HepG2 (cell line): ENCODE measurements at regions not wholly inside any gene's neighbourhood (a gene's known extent, or its start where the extent isn't known, plus 50 kb on each side); places are given as distances from the start of the nearest gene placed in this dataset.
"Not testable (repeated sequence)": the region's sequence is repeated elsewhere in the genome, so short reads cannot be mapped to it uniquely, and the experiment has no call there.

Source experiments
- ATAC-seq: fragments of 200-7000 bp; cut with Tn5 transposase; 3 replicates; pipeline ENCODE4 v1.9.1; 2020; ENCODE audit warnings: mild to moderate bottlenecking, moderate library complexity
- BruUV-seq: library from RNA; stranded (reverse); fragments of 400-500 nt; replicated peaks from 2 replicates; lab custom pipeline; 2021; lab: Mats Ljungman, UMichigan
- CTCF ChIA-PET: fragments of 300-600 bp; formaldehyde crosslinking; extraction: SDS; loops from one replicate; lab custom pipeline; 2021; ENCODE audit warnings: low total read pairs, inconsistent platforms, low intra/inter-chr PET ratio; lab: Yijun Ruan, JAX
- POLR2A ChIA-PET: fragments of 350-600 bp; sonication (Branson Sonifier 250); formaldehyde crosslinking; loops from one replicate; lab custom pipeline; 2020; ENCODE audit warnings: antibody characterized with exemption, inconsistent platforms; lab: Yijun Ruan, JAX
- DNase-seq: peaks from one replicate; pipeline ENCODE4 v3.0.0-alpha.2; 2015; ENCODE audit warnings: low spot score
- FAIRE-seq: peaks from 3 replicates; lab custom pipeline; 2011; peaks lifted over from hg19 to GRCh38; lab: Jason Lieb, UNC
- H2AFZ ChIP-seq: one replicate; pipeline ENCODE4 v1.6.1; 2011; ENCODE audit warnings: low read length, inconsistent platforms
- H3K27ac ChIP-seq: fragments of 300-600 bp; 3 replicates; pipeline ENCODE4 v1.8.0; 2011; ENCODE audit warnings: mixed run types, mild to moderate bottlenecking, mixed read lengths, low read length, inconsistent platforms; ENCODE audit not compliant: insufficient read depth; ENCODE audit errors: extremely low read length
- H3K27me3 ChIP-seq, 2 experiments: fragments of 200-600 bp in 1 of 2; 2 replicates in 1 of 2; 3 replicates in 1 of 2; pipeline versions ENCODE4 v1.6.0 to v1.8.0; 2011; ENCODE audit warnings: low read length in 2 of 2, mild to moderate bottlenecking in 2 of 2, moderate library complexity in 2 of 2, inconsistent platforms in 1 of 2; ENCODE audit not compliant: insufficient read depth in 2 of 2, control insufficient read depth in 1 of 2
- H3K36me3 ChIP-seq, 2 experiments: fragments of 200-600 bp in 1 of 2; replicated peaks in 1 of 2; 2 replicates in 1 of 2; 3 replicates in 1 of 2; pipeline versions ENCODE4 v1.5.1 to v1.8.0; 2011; ENCODE audit warnings: low read length in 2 of 2, inconsistent platforms in 1 of 2; ENCODE audit not compliant: insufficient read depth in 2 of 2, control insufficient read depth in 1 of 2
- H3K4me1 ChIP-seq: 2 replicates; pipeline ENCODE4 v1.5.1; 2012; ENCODE audit warnings: low read length, inconsistent platforms; ENCODE audit not compliant: insufficient read depth
- H3K4me2 ChIP-seq: 2 replicates; pipeline ENCODE4 v1.6.0; 2011; ENCODE audit warnings: low read depth, low read length, inconsistent platforms
- H3K4me3 ChIP-seq, 3 experiments: fragments of 200-600 bp in 1 of 3; sonication (generic), shearing (Covaris generic) in 1 of 3; replicated peaks in 1 of 3; 2 replicates each; pipeline ENCODE4 v1.5.1; 2011 to 2016; ENCODE audit warnings: low read length in 3 of 3, inconsistent platforms in 2 of 3, low read depth in 2 of 3, mild to moderate bottlenecking in 2 of 3, control low read depth in 1 of 3, mixed read lengths in 1 of 3; ENCODE audit not compliant: insufficient read depth in 1 of 3
- H3K79me2 ChIP-seq: one replicate; pipeline ENCODE4 v1.6.1; 2011; ENCODE audit warnings: low read length, inconsistent platforms; ENCODE audit not compliant: insufficient read depth
- H3K9ac ChIP-seq: 2 replicates; pipeline ENCODE4 v1.6.0; 2011; ENCODE audit warnings: mild to moderate bottlenecking, low read depth, low read length, inconsistent platforms; ENCODE audit not compliant: insufficient read depth
- H3K9me3 ChIP-seq: 2 replicates; pipeline ENCODE4 v1.5.1; 2012; ENCODE audit warnings: mild to moderate bottlenecking, low read length
- H4K20me1 ChIP-seq: 2 replicates; pipeline ENCODE4 v1.6.0; 2011; ENCODE audit warnings: inconsistent platforms, mild to moderate bottlenecking, low read length, moderate library complexity; ENCODE audit not compliant: insufficient read depth
- ARNT ChIP-seq: fragments of 450-650 bp; IDR thresholded peaks from 2 replicates; pipeline ENCODE4 v1.6.1; 2017
- DR1 ChIP-seq: sonication (generic); formaldehyde crosslinking; IDR thresholded peaks from 2 replicates; pipeline ENCODE4 v1.8.0; 2021; ENCODE audit warnings: mild to moderate bottlenecking, missing genetic modification reagents, inconsistent platforms
- STAG1 ChIP-seq: sonication (generic); formaldehyde crosslinking; IDR thresholded peaks from 2 replicates; pipeline ENCODE4 v1.4.0; 2020; ENCODE audit warnings: missing genetic modification reagents
- ZFP36L1 ChIP-seq: sonication (generic); formaldehyde crosslinking; IDR thresholded peaks from 2 replicates; pipeline ENCODE4 v1.8.0; 2022; ENCODE audit warnings: mild to moderate bottlenecking, missing genetic modification reagents, moderate library complexity
- WGBS: methylation state at CpG from one replicate; pipeline ENCODE4 v1.1.6; 2017; ENCODE audit warnings: low lambda C conversion rate; 5-methylcytosine and 5-hydroxymethylcytosine counted together
- in situ Hi-C: cut with HindIII; loops from 2 replicates; pipeline ENCODE4 v1.10.0; 2017; ENCODE audit warnings: low pct_unique_long_range_greater_than_20kb; ENCODE audit not compliant: extremely low pct_ligation_motif_present
- intact Hi-C: fragments of 100-400 bp; cut with micrococcal nuclease; formaldehyde crosslinking; loops from one replicate; pipeline ENCODE4 v1.10.0; 2022; ENCODE audit not compliant: unreplicated experiment

GRCh38 chr5:135731034-135731433 lies 103.4 kb upstream of the SLC25A48 start:
- H3K4me3 ChIP-seq, H2AFZ ChIP-seq, H3K27ac ChIP-seq, intact Hi-C loops, H3K9me3 ChIP-seq, H3K9ac ChIP-seq, H3K79me2 ChIP-seq, H4K20me1 ChIP-seq, FAIRE-seq, ATAC-seq, POLR2A ChIA-PET, CTCF ChIA-PET, H3K4me1 ChIP-seq, H3K27me3 ChIP-seq, H3K36me3 ChIP-seq, H3K4me2 ChIP-seq, DNase-seq, BruUV-seq: not testable (repeated sequence)
- in situ Hi-C loops = loop anchor here (25.0 kb wide), 1 partner anchor 269 kb away; the partner anchor contains the start of gene TIFAB
- WGBS = 6% methylated on average over 1 of the region's 1 CpG

- H2AFZ ChIP-seq, H3K27ac ChIP-seq, ATAC-seq, H3K9me3 ChIP-seq, CTCF ChIA-PET, H3K4me2 ChIP-seq, BruUV-seq, FAIRE-seq, H3K4me3 ChIP-seq, H3K27me3 ChIP-seq, H3K79me2 ChIP-seq, H3K36me3 ChIP-seq, intact Hi-C loops, H3K9ac ChIP-seq, POLR2A ChIA-PET, H4K20me1 ChIP-seq, DNase-seq, H3K4me1 ChIP-seq: not testable (repeated sequence)
- in situ Hi-C loops = loop anchor here (25.0 kb wide), 1 partner anchor 268 kb away; the partner anchor contains the start of gene TIFAB
- 9% methylated on average over 1 of the region's 1 CpG for WGBS
These were observed 104.3 kb upstream of the SLC25A48 start for GRCh38 chr5:135730161-135730560.

- H3K9me3 ChIP-seq = no peaks in the 10 kb centered on the region
- no peaks in the 10 kb centered on the region for H3K27me3 ChIP-seq
- intact Hi-C loops (no loop called here), in situ Hi-C loops (loop anchor here (10.0 to 25.0 kb wide), 2 partner anchors 165 to 267 kb away; partner anchors contain the start of gene TIFAB)
- H2AFZ ChIP-seq = no peak overlapping the region
- ATAC-seq = no peak
- H4K20me1 ChIP-seq = no peaks in the 10 kb centered on the region
- POLR2A ChIA-PET = no interaction called here
- FAIRE-seq = no peak
- no peaks in the 10 kb centered on the region for H3K4me1 ChIP-seq
- TF ChIP-seq STAG1 (CRISPR knock-in tag) (peak; percentile 18; the same call in 1 of the 2 replicates), DR1 (CRISPR knock-in tag) (no peak), ARNT (no peak), ZFP36L1 (CRISPR knock-in tag) (no peak)
- TF ChIP-seq, all 625 proteins: peak for 1
- no peak for DNase-seq
- Histone ChIP-seq H3K27ac (no peak overlapping the region), H3K79me2 (no peaks in the 10 kb centered on the region), H3K4me2 (no peak overlapping the region), H3K9ac (no peak overlapping the region), H3K4me3 (no peak overlapping the region), H3K36me3 (no peaks in the 10 kb centered on the region)
- 3% methylated on average over 1 of the region's 1 CpG for WGBS
- CTCF ChIA-PET = no interaction called here
- BruUV-seq = no TSS peak
These were observed 105.1 kb upstream of the SLC25A48 start for GRCh38 chr5:135729321-135729786.
